HepG2 (cell line): ENCODE measurements at regions not wholly inside any gene's neighbourhood (a gene's known extent, or its start where the extent isn't known, plus 50 kb on each side); places are given as distances from the start of the nearest gene placed in this dataset.

ENCODE experiments used
- ATAC-seq: fragments of 200-7000 bp; cut with Tn5 transposase; 3 replicates; pipeline ENCODE4 v1.9.1; 2020; ENCODE audit warnings: mild to moderate bottlenecking, moderate library complexity
- BruUV-seq: library from RNA; stranded (reverse); fragments of 400-500 nt; replicated peaks from 2 replicates; lab custom pipeline; 2021; lab: Mats Ljungman, UMichigan
- CTCF ChIA-PET: fragments of 300-600 bp; formaldehyde crosslinking; extraction: SDS; loops from one replicate; lab custom pipeline; 2021; ENCODE audit warnings: low total read pairs, inconsistent platforms, low intra/inter-chr PET ratio; lab: Yijun Ruan, JAX
- POLR2A ChIA-PET: fragments of 350-600 bp; sonication (Branson Sonifier 250); formaldehyde crosslinking; loops from one replicate; lab custom pipeline; 2020; ENCODE audit warnings: antibody characterized with exemption, inconsistent platforms; lab: Yijun Ruan, JAX
- DNase-seq: peaks from one replicate; pipeline ENCODE4 v3.0.0-alpha.2; 2015; ENCODE audit warnings: low spot score
- FAIRE-seq: peaks from 3 replicates; lab custom pipeline; 2011; peaks lifted over from hg19 to GRCh38; lab: Jason Lieb, UNC
- H2AFZ ChIP-seq: one replicate; pipeline ENCODE4 v1.6.1; 2011; ENCODE audit warnings: low read length, inconsistent platforms
- H3K27ac ChIP-seq: fragments of 300-600 bp; 3 replicates; pipeline ENCODE4 v1.8.0; 2011; ENCODE audit warnings: mixed run types, mild to moderate bottlenecking, mixed read lengths, low read length, inconsistent platforms; ENCODE audit not compliant: insufficient read depth; ENCODE audit errors: extremely low read length
- H3K27me3 ChIP-seq, 2 experiments: fragments of 200-600 bp in 1 of 2; 2 replicates in 1 of 2; 3 replicates in 1 of 2; pipeline versions ENCODE4 v1.6.0 to v1.8.0; 2011; ENCODE audit warnings: low read length in 2 of 2, mild to moderate bottlenecking in 2 of 2, moderate library complexity in 2 of 2, inconsistent platforms in 1 of 2; ENCODE audit not compliant: insufficient read depth in 2 of 2, control insufficient read depth in 1 of 2
- H3K36me3 ChIP-seq, 2 experiments: fragments of 200-600 bp in 1 of 2; replicated peaks in 1 of 2; 2 replicates in 1 of 2; 3 replicates in 1 of 2; pipeline versions ENCODE4 v1.5.1 to v1.8.0; 2011; ENCODE audit warnings: low read length in 2 of 2, inconsistent platforms in 1 of 2; ENCODE audit not compliant: insufficient read depth in 2 of 2, control insufficient read depth in 1 of 2
- H3K4me1 ChIP-seq: 2 replicates; pipeline ENCODE4 v1.5.1; 2012; ENCODE audit warnings: low read length, inconsistent platforms; ENCODE audit not compliant: insufficient read depth
- H3K4me2 ChIP-seq: 2 replicates; pipeline ENCODE4 v1.6.0; 2011; ENCODE audit warnings: low read depth, low read length, inconsistent platforms
- H3K4me3 ChIP-seq, 3 experiments: fragments of 200-600 bp in 1 of 3; sonication (generic), shearing (Covaris generic) in 1 of 3; replicated peaks in 1 of 3; 2 replicates each; pipeline ENCODE4 v1.5.1; 2011 to 2016; ENCODE audit warnings: low read length in 3 of 3, inconsistent platforms in 2 of 3, low read depth in 2 of 3, mild to moderate bottlenecking in 2 of 3, control low read depth in 1 of 3, mixed read lengths in 1 of 3; ENCODE audit not compliant: insufficient read depth in 1 of 3
- H3K79me2 ChIP-seq: one replicate; pipeline ENCODE4 v1.6.1; 2011; ENCODE audit warnings: low read length, inconsistent platforms; ENCODE audit not compliant: insufficient read depth
- H3K9ac ChIP-seq: 2 replicates; pipeline ENCODE4 v1.6.0; 2011; ENCODE audit warnings: mild to moderate bottlenecking, low read depth, low read length, inconsistent platforms; ENCODE audit not compliant: insufficient read depth
- H3K9me3 ChIP-seq: 2 replicates; pipeline ENCODE4 v1.5.1; 2012; ENCODE audit warnings: mild to moderate bottlenecking, low read length
- H4K20me1 ChIP-seq: 2 replicates; pipeline ENCODE4 v1.6.0; 2011; ENCODE audit warnings: inconsistent platforms, mild to moderate bottlenecking, low read length, moderate library complexity; ENCODE audit not compliant: insufficient read depth
- ARID3A ChIP-seq: IDR thresholded peaks from 2 replicates; pipeline ENCODE4 v1.6.1; 2012; ENCODE audit warnings: low read depth, low read length, improper control_type of control experiment
- CTCF ChIP-seq: sonication (generic); formaldehyde crosslinking; IDR thresholded peaks from 2 replicates; pipeline ENCODE4 v1.5.0; 2020; ENCODE audit warnings: mild to moderate bottlenecking, missing genetic modification reagents, moderate library complexity
- HNRNPK ChIP-seq: fragments of 200-400 bp; formaldehyde crosslinking; IDR thresholded peaks from 2 replicates; pipeline ENCODE4 v1.6.1; 2018; ENCODE audit warnings: low read length, low read depth, moderate library complexity, mild to moderate bottlenecking; ENCODE audit not compliant: poor library complexity, severe bottlenecking
- MAZ ChIP-seq, 2 experiments: sonication (generic) in 1 of 2; formaldehyde crosslinking in 1 of 2; IDR thresholded peaks; 2 replicates each; pipeline versions ENCODE4 v1.5.0 to v1.6.1; 2012 to 2020; ENCODE audit warnings: low read depth in 2 of 2, mild to moderate bottlenecking in 2 of 2, borderline replicate concordance in 1 of 2, improper control_type of control experiment in 1 of 2, low read length in 1 of 2, missing genetic modification reagents in 1 of 2, moderate library complexity in 1 of 2
- NFATC3 ChIP-seq: sonication (generic); formaldehyde crosslinking; IDR thresholded peaks from 2 replicates; pipeline ENCODE4 v1.5.1; 2020; ENCODE audit warnings: mild to moderate bottlenecking, missing genetic modification reagents
- NFKBIZ ChIP-seq: IDR thresholded peaks from 2 replicates; pipeline ENCODE4 v1.6.1; 2018; ENCODE audit warnings: missing genetic modification reagents, missing compliant biosample characterization
- PRPF4 ChIP-seq: fragments of 200-400 bp; formaldehyde crosslinking; IDR thresholded peaks from 2 replicates; pipeline ENCODE4 v1.6.1; 2016; ENCODE audit warnings: low read length, low read depth; ENCODE audit not compliant: poor library complexity, severe bottlenecking
- SOX13 ChIP-seq, 3 experiments: fragments of 450-650 bp in 1 of 3; sonication (generic) in 1 of 3; formaldehyde crosslinking in 1 of 3; IDR thresholded peaks in 2 of 3; conservative IDR thresholded peaks in 1 of 3; 2 replicates each; pipeline versions ENCODE4 v1.5.0 to v1.6.1; 2016 to 2020; ENCODE audit warnings: antibody characterized with exemption in 1 of 3, mild to moderate bottlenecking in 1 of 3, missing compliant biosample characterization in 1 of 3, missing genetic modification reagents in 1 of 3, moderate library complexity in 1 of 3
- STAG1 ChIP-seq: sonication (generic); formaldehyde crosslinking; IDR thresholded peaks from 2 replicates; pipeline ENCODE4 v1.4.0; 2020; ENCODE audit warnings: missing genetic modification reagents
- THAP11 ChIP-seq: IDR thresholded peaks from 2 replicates; pipeline ENCODE4 v1.6.1; 2016; ENCODE audit warnings: missing biosample characterization, missing genetic modification reagents
- ZFX ChIP-seq: sonication (generic); formaldehyde crosslinking; IDR thresholded peaks from 2 replicates; pipeline ENCODE4 v1.4.0; 2020; ENCODE audit warnings: mild to moderate bottlenecking, low read depth, missing genetic modification reagents, moderate library complexity
- ZNF10 ChIP-seq: sonication (generic); formaldehyde crosslinking; IDR thresholded peaks from 2 replicates; pipeline ENCODE4 v1.4.0; 2020; ENCODE audit warnings: mild to moderate bottlenecking, low read depth, missing genetic modification reagents, borderline replicate concordance
- ZNF30 ChIP-seq: sonication (generic); formaldehyde crosslinking; IDR thresholded peaks from 2 replicates; pipeline ENCODE4 v1.5.0; 2020; ENCODE audit warnings: mild to moderate bottlenecking, missing genetic modification reagents
- ZNF430 ChIP-seq: sonication (generic); formaldehyde crosslinking; IDR thresholded peaks from 2 replicates; pipeline ENCODE4 v1.9.0; 2021; ENCODE audit warnings: mild to moderate bottlenecking, missing genetic modification reagents
- ZNF766 ChIP-seq: sonication (generic); formaldehyde crosslinking; IDR thresholded peaks from 2 replicates; pipeline ENCODE4 v1.5.0; 2020; ENCODE audit warnings: missing genetic modification reagents, borderline replicate concordance
- ZNF768 ChIP-seq: sonication (generic); formaldehyde crosslinking; IDR thresholded peaks from 2 replicates; pipeline ENCODE4 v1.4.0; 2020; ENCODE audit warnings: missing genetic modification reagents
- WGBS: methylation state at CpG from one replicate; pipeline ENCODE4 v1.1.6; 2017; ENCODE audit warnings: low lambda C conversion rate; 5-methylcytosine and 5-hydroxymethylcytosine counted together
- in situ Hi-C: cut with HindIII; loops from 2 replicates; pipeline ENCODE4 v1.10.0; 2017; ENCODE audit warnings: low pct_unique_long_range_greater_than_20kb; ENCODE audit not compliant: extremely low pct_ligation_motif_present
- intact Hi-C: fragments of 100-400 bp; cut with micrococcal nuclease; formaldehyde crosslinking; loops from one replicate; pipeline ENCODE4 v1.10.0; 2022; ENCODE audit not compliant: unreplicated experiment
- TF ChIP-seq, protein P1 (sequence below): sonication (generic); formaldehyde crosslinking; IDR thresholded peaks from 2 replicates; pipeline ENCODE4 v1.4.0; 2020; ENCODE audit warnings: missing genetic modification reagents, borderline replicate concordance

- no peaks in the 10 kb centered on the region for H3K79me2 ChIP-seq
- ATAC-seq, result no peak
- no TSS peak for BruUV-seq
- ChIA-PET CTCF (no interaction called here), POLR2A (no interaction called here)
- FAIRE-seq, result no peak
- WGBS, result 11% methylated on average over 4 of the region's 4 CpGs
- H3K27ac ChIP-seq, result no peak overlapping the region
- H2AFZ ChIP-seq, result no peak overlapping the region
- in situ Hi-C loops, result no loop called here
- H3K9me3 ChIP-seq, result no peaks in the 10 kb centered on the region
- no peaks in the 10 kb centered on the region for H3K36me3 ChIP-seq
- DNase-seq, result no peak
- no peak overlapping the region for H3K4me3 ChIP-seq
- no peaks in the 10 kb centered on the region for H3K27me3 ChIP-seq
- no peak overlapping the region for H3K4me2 ChIP-seq
- intact Hi-C loops, result no loop called here
- H3K4me1 ChIP-seq, result no peaks in the 10 kb centered on the region
- no peaks in the 10 kb centered on the region for H4K20me1 ChIP-seq
- no peak overlapping the region for H3K9ac ChIP-seq
- no peak for TF ChIP-seq ZNF766 (CRISPR knock-in tag)
- TF ChIP-seq ZFX (CRISPR knock-in tag), result no peak
- TF ChIP-seq SOX13 (IDR thresholded peaks at IDR 0.05), result no peak
- no peak for TF ChIP-seq SOX13 (CRISPR knock-in tag; conservative IDR thresholded peaks at IDR 0.05 in 1 of 2, IDR thresholded peaks at IDR 0.05 in 1 of 2)
- no peak for TF ChIP-seq MAZ (IDR thresholded peaks at IDR 0.05; ENCODE audit: borderline replicate concordance, low read depth, low read length)
- no peak for TF ChIP-seq MAZ (CRISPR knock-in tag; IDR thresholded peaks at IDR 0.05; ENCODE audit: low read depth)
- TF ChIP-seq NFATC3 (CRISPR knock-in tag), result no peak
- no peak for TF ChIP-seq PRPF4
- TF ChIP-seq HNRNPK, result no peak
- TF ChIP-seq, protein P1, sequence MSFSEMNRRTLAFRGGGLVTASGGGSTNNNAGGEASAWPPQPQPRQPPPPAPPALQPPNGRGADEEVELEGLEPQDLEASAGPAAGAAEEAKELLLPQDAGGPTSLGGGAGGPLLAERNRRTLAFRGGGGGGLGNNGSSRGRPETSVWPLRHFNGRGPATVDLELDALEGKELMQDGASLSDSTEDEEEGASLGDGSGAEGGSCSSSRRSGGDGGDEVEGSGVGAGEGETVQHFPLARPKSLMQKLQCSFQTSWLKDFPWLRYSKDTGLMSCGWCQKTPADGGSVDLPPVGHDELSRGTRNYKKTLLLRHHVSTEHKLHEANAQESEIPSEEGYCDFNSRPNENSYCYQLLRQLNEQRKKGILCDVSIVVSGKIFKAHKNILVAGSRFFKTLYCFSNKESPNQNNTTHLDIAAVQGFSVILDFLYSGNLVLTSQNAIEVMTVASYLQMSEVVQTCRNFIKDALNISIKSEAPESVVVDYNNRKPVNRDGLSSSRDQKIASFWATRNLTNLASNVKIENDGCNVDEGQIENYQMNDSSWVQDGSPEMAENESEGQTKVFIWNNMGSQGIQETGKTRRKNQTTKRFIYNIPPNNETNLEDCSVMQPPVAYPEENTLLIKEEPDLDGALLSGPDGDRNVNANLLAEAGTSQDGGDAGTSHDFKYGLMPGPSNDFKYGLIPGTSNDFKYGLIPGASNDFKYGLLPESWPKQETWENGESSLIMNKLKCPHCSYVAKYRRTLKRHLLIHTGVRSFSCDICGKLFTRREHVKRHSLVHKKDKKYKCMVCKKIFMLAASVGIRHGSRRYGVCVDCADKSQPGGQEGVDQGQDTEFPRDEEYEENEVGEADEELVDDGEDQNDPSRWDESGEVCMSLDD (CRISPR knock-in tag), result no peak
- no peak for TF ChIP-seq NFKBIZ (CRISPR knock-in tag)
- no peak for TF ChIP-seq ARID3A
- no peak for TF ChIP-seq ZNF30 (CRISPR knock-in tag)
- peak; percentile 28; the same call in 1 of the 2 replicates for TF ChIP-seq CTCF (CRISPR knock-in tag)
- TF ChIP-seq ZNF430 (CRISPR knock-in tag), result no peak
- no peak for TF ChIP-seq ZNF10
- peak; percentile 45 for TF ChIP-seq STAG1 (CRISPR knock-in tag)
- no peak for TF ChIP-seq ZNF768
- TF ChIP-seq THAP11, result no peak
Measured at GRCh38 chr14:56487090-56487667, 92.4 kb upstream of the TMEM260 start.
